ENCODE measurements at regions not wholly inside any gene's neighbourhood (a gene's known extent, or its start where the extent isn't known, plus 50 kb on each side); places are given as distances from the start of the nearest gene placed in this dataset.

DNA sequence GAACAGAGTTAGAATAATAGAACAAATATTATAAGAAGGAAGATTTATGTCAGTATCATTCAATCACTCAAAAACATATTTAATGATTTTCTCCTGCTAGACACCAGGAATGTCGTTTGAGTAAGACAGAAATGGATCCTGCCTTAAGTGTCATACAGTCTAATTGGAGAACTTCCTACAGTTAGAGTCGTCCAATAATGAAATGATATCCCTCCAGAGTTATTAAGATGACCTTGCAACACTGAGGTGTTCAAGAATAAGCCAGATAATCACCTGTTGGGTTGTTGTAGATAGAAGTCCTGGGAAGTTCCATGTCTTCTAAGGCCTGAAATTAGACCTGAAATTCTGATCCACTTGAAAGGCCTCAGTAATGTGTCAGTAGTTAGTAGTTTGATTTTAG lies 132.3 kb downstream of the SLC38A4 start:
- TF ChIP-seq, protein P1, sequence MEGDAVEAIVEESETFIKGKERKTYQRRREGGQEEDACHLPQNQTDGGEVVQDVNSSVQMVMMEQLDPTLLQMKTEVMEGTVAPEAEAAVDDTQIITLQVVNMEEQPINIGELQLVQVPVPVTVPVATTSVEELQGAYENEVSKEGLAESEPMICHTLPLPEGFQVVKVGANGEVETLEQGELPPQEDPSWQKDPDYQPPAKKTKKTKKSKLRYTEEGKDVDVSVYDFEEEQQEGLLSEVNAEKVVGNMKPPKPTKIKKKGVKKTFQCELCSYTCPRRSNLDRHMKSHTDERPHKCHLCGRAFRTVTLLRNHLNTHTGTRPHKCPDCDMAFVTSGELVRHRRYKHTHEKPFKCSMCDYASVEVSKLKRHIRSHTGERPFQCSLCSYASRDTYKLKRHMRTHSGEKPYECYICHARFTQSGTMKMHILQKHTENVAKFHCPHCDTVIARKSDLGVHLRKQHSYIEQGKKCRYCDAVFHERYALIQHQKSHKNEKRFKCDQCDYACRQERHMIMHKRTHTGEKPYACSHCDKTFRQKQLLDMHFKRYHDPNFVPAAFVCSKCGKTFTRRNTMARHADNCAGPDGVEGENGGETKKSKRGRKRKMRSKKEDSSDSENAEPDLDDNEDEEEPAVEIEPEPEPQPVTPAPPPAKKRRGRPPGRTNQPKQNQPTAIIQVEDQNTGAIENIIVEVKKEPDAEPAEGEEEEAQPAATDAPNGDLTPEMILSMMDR (IDR thresholded peaks at IDR 0.05 in 4 of 5, conservative IDR thresholded peaks at IDR 0.05 in 1 of 5), result no peak
- TF ChIP-seq POLR2A (IDR thresholded peaks at IDR 0.05), result no peak
